Naive thymus-derived CD8-positive, alpha-beta T cell (primary cell): ENCODE measurements at regions not wholly inside any gene's neighbourhood (a gene's known extent, or its start where the extent isn't known, plus 50 kb on each side); places are given as distances from the start of the nearest gene placed in this dataset.

Experiments
- ATAC-seq, 2 donors: fragments of 150-1000 bp; cut with Tn5 transposase in 1 of 2; sonication (Bioruptor Pico), chemical (Tn5 transposase) in 1 of 2; 1 replicate in 1 of 2; 2 replicates in 1 of 2; pipeline ENCODE4 v1.10.0; 2021; ENCODE audit warnings: mild to moderate bottlenecking in 2 of 2, moderate library complexity in 2 of 2
- POLR2A ChIA-PET: fragments of 350-600 bp; sonication (Branson Sonifier 250); formaldehyde crosslinking; loops from one replicate; lab custom pipeline; 2021; ENCODE audit warnings: antibody characterized with exemption; lab: Charles Lee
- DNase-seq, 10 donors: peaks; one replicate each; pipeline versions ENCODE4 v3.0.0 to v3.0.0-alpha.2; 2020 to 2022
- H3K27ac Mint-ChIP-seq, 10 donors: one replicate each; pipeline ENCODE4 v1.8.0; 2020 to 2022; ENCODE audit warnings: mild to moderate bottlenecking in 10 of 10, mixed read lengths in 10 of 10, moderate library complexity in 4 of 10, inconsistent platforms in 1 of 10
- H3K27me3 Mint-ChIP-seq, 5 donors: one replicate each; pipeline ENCODE4 v1.8.0; 2021 to 2022; ENCODE audit warnings: mixed read lengths in 5 of 5
- H3K36me3 Mint-ChIP-seq, 3 donors: one replicate each; pipeline ENCODE4 v1.8.0; 2020 to 2022; ENCODE audit warnings: mixed read lengths in 3 of 3, mild to moderate bottlenecking in 2 of 3, inconsistent platforms in 1 of 3
- H3K4me1 Mint-ChIP-seq, 4 donors: one replicate each; pipeline ENCODE4 v1.8.0; 2021 to 2022; ENCODE audit warnings: mixed read lengths in 4 of 4
- H3K4me3 Mint-ChIP-seq, 10 donors: one replicate each; pipeline ENCODE4 v1.8.0; 2020 to 2022; ENCODE audit warnings: mild to moderate bottlenecking in 10 of 10, mixed read lengths in 10 of 10, moderate library complexity in 6 of 10, inconsistent platforms in 1 of 10
- H3K9me3 Mint-ChIP-seq, 9 donors: one replicate each; pipeline ENCODE4 v1.8.0; 2020 to 2022; ENCODE audit warnings: mixed read lengths in 9 of 9, mild to moderate bottlenecking in 3 of 9, inconsistent platforms in 1 of 9, moderate library complexity in 1 of 9

GRCh38 chr1:178020968-178021640 is 51.2 kb upstream of the SEC16B start:
- POLR2A ChIA-PET, result no interaction called here
- DNase-seq (no peak), ATAC-seq (no peak)
- Mint-ChIP-seq H3K4me1 (no peaks in the 10 kb centered on the region), H3K27me3 (peaks cover 0 to 18% (median 5%) of the 10 kb centered on the region in 5 donors), H3K27ac (no peak overlapping the region), H3K9me3 (peaks cover 0 to 20% (median 9%) of the 10 kb centered on the region in 9 donors), H3K36me3 (peaks cover 0 to 9% (median 1%) of the 10 kb centered on the region in 3 donors), H3K4me3 (no peak overlapping the region)

GRCh38 chr1:178021950-178022349 is 52.1 kb upstream of the SEC16B start:
- Mint-ChIP-seq H3K4me1 (no peaks in the 10 kb centered on the region), H3K36me3 (peaks cover 0 to 9% (median 1%) of the 10 kb centered on the region in 3 donors), H3K9me3 (peaks cover 0 to 20% (median 9%) of the 10 kb centered on the region in 9 donors), H3K27me3 (peaks cover 0 to 18% (median 5%) of the 10 kb centered on the region in 5 donors), H3K27ac (no peak overlapping the region), H3K4me3 (no peak overlapping the region)
- no peak for ATAC-seq
- POLR2A ChIA-PET, result no interaction called here
- DNase-seq, result no peak

GRCh38 chr1:178023181-178023618 is 53.3 kb upstream of the SEC16B start:
- Mint-ChIP-seq H3K27ac (no peak overlapping the region), H3K4me1 (no peaks in the 10 kb centered on the region), H3K9me3 (peaks cover 0 to 10% (median 0%) of the 10 kb centered on the region in 9 donors), H3K4me3 (no peak overlapping the region), H3K36me3 (no peaks in the 10 kb centered on the region), H3K27me3 (peaks cover 0 to 9% (median 0%) of the 10 kb centered on the region in 5 donors)
- DNase-seq (no peak), ATAC-seq (no peak)
- POLR2A ChIA-PET, result no interaction called here

GRCh38 chr1:178024504-178024903 is 54.6 kb upstream of the SEC16B start:
- ATAC-seq (no peak), DNase-seq (no peak)
- Mint-ChIP-seq H3K4me1 (no peaks in the 10 kb centered on the region), H3K9me3 (peaks cover 0 to 20% (median 0%) of the 10 kb centered on the region in 9 donors), H3K27ac (peak overlapping the region in 1 of 10 donors; percentile 20), H3K4me3 (no peak overlapping the region), H3K27me3 (peaks cover 0 to 9% (median 0%) of the 10 kb centered on the region in 5 donors), H3K36me3 (no peaks in the 10 kb centered on the region)
- POLR2A ChIA-PET, result no interaction called here

- ATAC-seq, result no peak
- POLR2A ChIA-PET, result no interaction called here
- H3K9me3 Mint-ChIP-seq, result peaks cover 0 to 26% (median 0%) of the 10 kb centered on the region in 9 donors
- H3K36me3 Mint-ChIP-seq, result no peaks in the 10 kb centered on the region
- no peak overlapping the region for H3K27ac Mint-ChIP-seq
- no peaks in the 10 kb centered on the region for H3K4me1 Mint-ChIP-seq
- no peak for DNase-seq
- H3K4me3 Mint-ChIP-seq, result no peak overlapping the region
- peaks cover 0 to 4% (median 0%) of the 10 kb centered on the region in 5 donors for H3K27me3 Mint-ChIP-seq
Observed at GRCh38 chr1:178025613-178026356, 55.9 kb upstream of the SEC16B start.

- H3K36me3 Mint-ChIP-seq, result no peaks in the 10 kb centered on the region
- no peaks in the 10 kb centered on the region for H3K4me1 Mint-ChIP-seq
- peaks cover 0 to 16% (median 0%) of the 10 kb centered on the region in 9 donors for H3K9me3 Mint-ChIP-seq
- DNase-seq, result no peak
- no peaks in the 10 kb centered on the region for H3K27me3 Mint-ChIP-seq
- H3K4me3 Mint-ChIP-seq, result no peak overlapping the region
- ATAC-seq, result no peak
- H3K27ac Mint-ChIP-seq, result no peak overlapping the region
- POLR2A ChIA-PET, result no interaction called here
Observed at GRCh38 chr1:178028841-178029481, 59.1 kb upstream of the SEC16B start.

- H3K4me3 Mint-ChIP-seq, result no peak overlapping the region
- no peak for ATAC-seq
- DNase-seq, result no peak
- H3K27ac Mint-ChIP-seq, result no peak overlapping the region
- POLR2A ChIA-PET, result no interaction called here
- no peaks in the 10 kb centered on the region for H3K4me1 Mint-ChIP-seq
- peaks cover 0 to 3% (median 0%) of the 10 kb centered on the region in 3 donors for H3K36me3 Mint-ChIP-seq
- H3K27me3 Mint-ChIP-seq, result peaks cover 0 to 2% (median 0%) of the 10 kb centered on the region in 5 donors
- peaks cover 0 to 16% (median 0%) of the 10 kb centered on the region in 9 donors for H3K9me3 Mint-ChIP-seq
Observed at GRCh38 chr1:178030467-178030866, 60.6 kb upstream of the SEC16B start.

- Mint-ChIP-seq H3K27me3 (peaks cover 0 to 10% (median 7%) of the 10 kb centered on the region in 5 donors), H3K4me1 (no peaks in the 10 kb centered on the region), H3K27ac (no peak overlapping the region), H3K9me3 (peaks cover 0 to 16% (median 1%) of the 10 kb centered on the region in 9 donors), H3K4me3 (no peak overlapping the region), H3K36me3 (peaks cover 0 to 6% (median 0%) of the 10 kb centered on the region in 3 donors)
- POLR2A ChIA-PET, result no interaction called here
- no peak for ATAC-seq
- peak in 1 of 10 donors; percentile 3 for DNase-seq
Observed at GRCh38 chr1:178031856-178032320, 62.0 kb upstream of the RASAL2 start.

GRCh38 chr1:178033019-178033418 is 60.9 kb upstream of the RASAL2 start:
- Mint-ChIP-seq H3K36me3 (peaks cover 0 to 9% (median 0%) of the 10 kb centered on the region in 3 donors), H3K27me3 (peaks cover 0 to 17% (median 11%) of the 10 kb centered on the region in 5 donors), H3K27ac (no peak overlapping the region), H3K4me3 (no peak overlapping the region), H3K4me1 (no peaks in the 10 kb centered on the region), H3K9me3 (peaks cover 0 to 16% (median 1%) of the 10 kb centered on the region in 9 donors)
- POLR2A ChIA-PET, result no interaction called here
- DNase-seq (no peak), ATAC-seq (no peak)

- Mint-ChIP-seq H3K36me3 (peaks cover 0 to 9% (median 0%) of the 10 kb centered on the region in 3 donors), H3K9me3 (peaks cover 0 to 19% (median 5%) of the 10 kb centered on the region in 9 donors), H3K27ac (no peak overlapping the region), H3K4me3 (no peak overlapping the region), H3K27me3 (peaks cover 2 to 19% (median 16%) of the 10 kb centered on the region in 5 donors), H3K4me1 (no peaks in the 10 kb centered on the region)
- ATAC-seq, result no peak
- no peak for DNase-seq
- POLR2A ChIA-PET, result no interaction called here
Observed at GRCh38 chr1:178034676-178035075, 59.2 kb upstream of the RASAL2 start.

GRCh38 chr1:178036090-178036489 is 57.8 kb upstream of the RASAL2 start:
- H3K27ac Mint-ChIP-seq, result no peak overlapping the region
- DNase-seq (no peak), ATAC-seq (no peak)
- peaks cover 12 to 27% (median 20%) of the 10 kb centered on the region in 5 donors for H3K27me3 Mint-ChIP-seq
- H3K36me3 Mint-ChIP-seq, result peaks cover 0 to 13% (median 0%) of the 10 kb centered on the region in 3 donors
- peaks cover 0 to 26% (median 7%) of the 10 kb centered on the region in 9 donors for H3K9me3 Mint-ChIP-seq
- POLR2A ChIA-PET, result no interaction called here
- no peak overlapping the region for H3K4me3 Mint-ChIP-seq
- H3K4me1 Mint-ChIP-seq, result no peaks in the 10 kb centered on the region

- Mint-ChIP-seq H3K27ac (no peak overlapping the region), H3K9me3 (peaks cover 0 to 35% (median 12%) of the 10 kb centered on the region in 9 donors), H3K4me1 (no peaks in the 10 kb centered on the region), H3K36me3 (peaks cover 0 to 21% (median 0%) of the 10 kb centered on the region in 3 donors), H3K27me3 (peaks cover 17 to 34% (median 21%) of the 10 kb centered on the region in 5 donors), H3K4me3 (peak overlapping the region in 1 of 10 donors; percentile 11)
- DNase-seq (no peak), ATAC-seq (no peak)
- POLR2A ChIA-PET, result no interaction called here
Observed at GRCh38 chr1:178037510-178038253, 56.2 kb upstream of the RASAL2 start.
